Keratinocyte (primary cell): ENCODE measurements at regions not wholly inside any gene's neighbourhood (a gene's known extent, or its start where the extent isn't known, plus 50 kb on each side); places are given as distances from the start of the nearest gene placed in this dataset.

Experiments
- DNase-seq: peaks from one replicate; pipeline ENCODE4 v3.0.0-alpha.2; 2011; ENCODE audit warnings: low read depth, missing footprints, low spot score
- FAIRE-seq: peaks from 2 replicates; lab custom pipeline; 2011; peaks lifted over from hg19 to GRCh38; lab: Jason Lieb, UNC
- H2AFZ ChIP-seq: 2 replicates; pipeline ENCODE4 v1.6.0; 2012; ENCODE audit warnings: low read length, control low read depth, inconsistent platforms; ENCODE audit not compliant: control insufficient read depth
- H3K27ac ChIP-seq: 2 replicates; pipeline ENCODE4 v1.5.1; 2011; ENCODE audit warnings: low read length; ENCODE audit not compliant: control insufficient read depth, insufficient read depth
- H3K27me3 ChIP-seq: 3 replicates; pipeline ENCODE4 v1.6.0; 2011; ENCODE audit warnings: low read length; ENCODE audit not compliant: control insufficient read depth, insufficient read depth; ENCODE audit errors: extremely low read depth
- H3K36me3 ChIP-seq, 2 experiments: 2 replicates in 1 of 2; 3 replicates in 1 of 2; pipeline ENCODE4 v1.5.1; 2011; ENCODE audit warnings: low read length in 2 of 2, mild to moderate bottlenecking in 1 of 2; ENCODE audit not compliant: control insufficient read depth in 2 of 2, insufficient read depth in 2 of 2; ENCODE audit errors: extremely low read depth in 1 of 2
- H3K4me1 ChIP-seq: 3 replicates; pipeline ENCODE4 v1.5.1; 2011; ENCODE audit warnings: low read length; ENCODE audit not compliant: control insufficient read depth, insufficient read depth; ENCODE audit errors: extremely low read depth
- H3K4me2 ChIP-seq: 3 replicates; pipeline ENCODE4 v1.6.0; 2011; ENCODE audit warnings: low read depth, low read length; ENCODE audit not compliant: control insufficient read depth, insufficient read depth; ENCODE audit errors: extremely low read depth
- H3K4me3 ChIP-seq, 3 experiments: fragments of 200-600 bp in 1 of 3; sonication (generic) in 1 of 3; 2 replicates in 2 of 3; 3 replicates in 1 of 3; pipeline ENCODE4 v1.5.1; 2011 to 2016; ENCODE audit warnings: low read length in 3 of 3, mild to moderate bottlenecking in 3 of 3, control low read depth in 2 of 3, inconsistent platforms in 1 of 3, low read depth in 1 of 3, mixed read lengths in 1 of 3, mixed run types in 1 of 3, moderate library complexity in 1 of 3; ENCODE audit not compliant: control insufficient read depth in 2 of 3, insufficient read depth in 2 of 3; ENCODE audit errors: extremely low read depth in 1 of 3
- H3K79me2 ChIP-seq: 2 replicates; pipeline ENCODE4 v1.6.0; 2012; ENCODE audit warnings: low read length; ENCODE audit not compliant: control insufficient read depth, insufficient read depth
- H3K9ac ChIP-seq: 3 replicates; pipeline ENCODE4 v1.6.0; 2011; ENCODE audit warnings: low read length; ENCODE audit not compliant: control insufficient read depth, insufficient read depth; ENCODE audit errors: extremely low read depth
- H3K9me1 ChIP-seq: 3 replicates; pipeline ENCODE4 v1.6.0; 2011; ENCODE audit warnings: low read length; ENCODE audit not compliant: control insufficient read depth, insufficient read depth; ENCODE audit errors: extremely low read depth
- H3K9me3 ChIP-seq: 2 replicates; pipeline ENCODE4 v1.5.1; 2012; ENCODE audit warnings: low read depth, low read length; ENCODE audit not compliant: control insufficient read depth
- H4K20me1 ChIP-seq: 3 replicates; pipeline ENCODE4 v1.6.0; 2011; ENCODE audit warnings: low read length; ENCODE audit not compliant: control insufficient read depth, insufficient read depth; ENCODE audit errors: extremely low read depth
- EZH2 ChIP-seq: IDR thresholded peaks from one replicate; pipeline ENCODE4 v1.6.1; 2012; ENCODE audit warnings: inconsistent platforms, mild to moderate bottlenecking, low read length, moderate library complexity
- dilution Hi-C: fragments of 300-500 bp; cut with MboI; formaldehyde crosslinking; loops from one replicate; pipeline ENCODE4 v1.7.0; 2020; ENCODE audit warnings: low sequenced_read_pairs; ENCODE audit not compliant: extremely low pct_ligation_motif_present
- TF ChIP-seq, protein P1 (sequence below), 3 experiments: IDR thresholded peaks in 1 of 3; conservative IDR thresholded peaks in 1 of 3; optimal IDR thresholded peaks in 1 of 3; 2 replicates in 2 of 3; 3 replicates in 1 of 3; pipeline versions ENCODE3 to v1.5.1; 2011; ENCODE audit warnings: low read length in 3 of 3, mild to moderate bottlenecking in 3 of 3, moderate library complexity in 2 of 3, control low read depth in 1 of 3, inconsistent platforms in 1 of 3; ENCODE audit not compliant: insufficient read depth in 2 of 3; ENCODE audit errors: extremely low read depth in 1 of 3

DNA sequence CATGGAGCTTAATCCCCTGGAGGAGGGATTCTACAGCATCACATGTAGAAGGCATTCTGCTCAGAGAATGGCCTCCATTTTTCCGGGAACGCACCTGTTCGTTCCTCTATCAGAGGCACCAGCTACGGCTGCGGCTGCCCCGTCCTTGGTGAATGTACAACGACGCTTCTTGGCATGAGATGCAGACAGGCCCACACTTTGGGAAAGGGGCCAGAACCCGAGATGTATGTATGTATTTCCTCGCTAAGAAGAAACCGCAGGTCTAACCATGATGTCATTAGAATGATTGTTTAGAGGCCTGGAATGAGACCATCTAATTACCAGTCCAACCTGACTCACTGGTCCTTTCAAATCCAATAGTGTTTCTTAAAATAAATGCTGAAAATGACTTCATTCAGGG, 1293.4 kb downstream of the TBC1D22A start:
- Histone ChIP-seq H3K9ac (no peak overlapping the region), H3K36me3 (no peaks in the 10 kb centered on the region), H2AFZ (no peak overlapping the region), H3K9me1 (no peaks in the 10 kb centered on the region), H3K4me3 (no peak overlapping the region), H3K4me1 (no peaks in the 10 kb centered on the region), H3K27ac (no peak overlapping the region), H4K20me1 (no peaks in the 10 kb centered on the region), H3K9me3 (peaks cover 8% of the 10 kb centered on the region), H3K4me2 (no peak overlapping the region), H3K27me3 (no peaks in the 10 kb centered on the region), H3K79me2 (no peaks in the 10 kb centered on the region)
- dilution Hi-C loops: no loop called here
- no peak for TF ChIP-seq EZH2
- TF ChIP-seq, protein P1, sequence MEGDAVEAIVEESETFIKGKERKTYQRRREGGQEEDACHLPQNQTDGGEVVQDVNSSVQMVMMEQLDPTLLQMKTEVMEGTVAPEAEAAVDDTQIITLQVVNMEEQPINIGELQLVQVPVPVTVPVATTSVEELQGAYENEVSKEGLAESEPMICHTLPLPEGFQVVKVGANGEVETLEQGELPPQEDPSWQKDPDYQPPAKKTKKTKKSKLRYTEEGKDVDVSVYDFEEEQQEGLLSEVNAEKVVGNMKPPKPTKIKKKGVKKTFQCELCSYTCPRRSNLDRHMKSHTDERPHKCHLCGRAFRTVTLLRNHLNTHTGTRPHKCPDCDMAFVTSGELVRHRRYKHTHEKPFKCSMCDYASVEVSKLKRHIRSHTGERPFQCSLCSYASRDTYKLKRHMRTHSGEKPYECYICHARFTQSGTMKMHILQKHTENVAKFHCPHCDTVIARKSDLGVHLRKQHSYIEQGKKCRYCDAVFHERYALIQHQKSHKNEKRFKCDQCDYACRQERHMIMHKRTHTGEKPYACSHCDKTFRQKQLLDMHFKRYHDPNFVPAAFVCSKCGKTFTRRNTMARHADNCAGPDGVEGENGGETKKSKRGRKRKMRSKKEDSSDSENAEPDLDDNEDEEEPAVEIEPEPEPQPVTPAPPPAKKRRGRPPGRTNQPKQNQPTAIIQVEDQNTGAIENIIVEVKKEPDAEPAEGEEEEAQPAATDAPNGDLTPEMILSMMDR (optimal IDR thresholded peaks at IDR 0.05 in 1 of 3, IDR thresholded peaks at IDR 0.05 in 1 of 3, conservative IDR thresholded peaks at IDR 0.05 in 1 of 3; ENCODE audit: extremely low read depth in 1 of 3, insufficient read depth in 2 of 3, low read length in 3 of 3): no peak
- DNase-seq (no peak), FAIRE-seq (no peak)

DNA sequence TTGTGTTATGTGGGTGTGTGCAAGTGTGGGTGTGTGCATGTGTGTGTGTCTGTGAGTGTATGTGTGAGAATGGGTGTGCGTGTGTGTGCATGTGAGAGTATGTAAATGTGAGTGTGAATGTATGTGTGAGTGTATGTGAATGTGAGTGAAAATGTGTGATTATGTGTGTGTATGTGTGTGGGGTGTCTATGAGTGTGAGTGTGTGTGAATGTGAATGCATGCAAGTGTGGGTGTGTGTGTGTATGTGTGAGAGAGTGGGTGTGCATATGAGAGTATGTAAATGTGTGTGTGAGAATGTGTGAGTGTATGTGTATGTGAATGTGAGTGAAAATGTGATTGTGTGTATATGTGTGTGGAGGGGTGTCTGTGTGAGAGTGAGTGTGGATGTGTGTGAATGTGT, 1292.7 kb downstream of the TBC1D22A start:
- H4K20me1 ChIP-seq: no peaks in the 10 kb centered on the region
- no peak for DNase-seq
- no peak for FAIRE-seq
- no peaks in the 10 kb centered on the region for H3K79me2 ChIP-seq
- H3K4me3 ChIP-seq: no peak overlapping the region
- no peak overlapping the region for H3K27ac ChIP-seq
- no peak overlapping the region for H3K4me2 ChIP-seq
- no peak for TF ChIP-seq EZH2
- TF ChIP-seq, protein P1 (optimal IDR thresholded peaks at IDR 0.05 in 1 of 3, IDR thresholded peaks at IDR 0.05 in 1 of 3, conservative IDR thresholded peaks at IDR 0.05 in 1 of 3; ENCODE audit: extremely low read depth in 1 of 3, insufficient read depth in 2 of 3, low read length in 3 of 3): no peak
- no peaks in the 10 kb centered on the region for H3K9me1 ChIP-seq
- no peaks in the 10 kb centered on the region for H3K27me3 ChIP-seq
- H2AFZ ChIP-seq: no peak overlapping the region
- H3K4me1 ChIP-seq: no peaks in the 10 kb centered on the region
- dilution Hi-C loops: no loop called here
- peaks cover 8% of the 10 kb centered on the region for H3K9me3 ChIP-seq
- no peaks in the 10 kb centered on the region for H3K36me3 ChIP-seq
- no peak overlapping the region for H3K9ac ChIP-seq
